Fibroblast of lung (primary cell): ENCODE measurements at regions not wholly inside any gene's neighbourhood (a gene's known extent, or its start where the extent isn't known, plus 50 kb on each side); places are given as distances from the start of the nearest gene placed in this dataset.

ENCODE experiments used
- DNase-seq, 2 donors: peaks; one replicate each; pipeline versions ENCODE4 v3.0.0 to v3.0.0-alpha.2; 2010; ENCODE audit warnings: low read depth in 2 of 2
- H2AFZ ChIP-seq: 2 replicates; pipeline ENCODE4 v1.5.1; 2012; ENCODE audit warnings: low read length, control low read depth, inconsistent platforms
- H3K27ac ChIP-seq: 2 replicates; pipeline ENCODE4 v1.5.1; 2011; ENCODE audit warnings: low read length, control low read depth; ENCODE audit not compliant: insufficient read depth
- H3K27me3 ChIP-seq: 2 replicates; pipeline ENCODE4 v1.5.1; 2011; ENCODE audit warnings: mild to moderate bottlenecking, low read length; ENCODE audit not compliant: control insufficient read depth, insufficient read depth
- H3K36me3 ChIP-seq: 2 replicates; pipeline ENCODE4 v1.5.1; 2011; ENCODE audit warnings: low read length; ENCODE audit not compliant: control insufficient read depth, insufficient read depth
- H3K4me1 ChIP-seq: 2 replicates; pipeline ENCODE4 v1.5.1; 2011; ENCODE audit warnings: low read length; ENCODE audit not compliant: control insufficient read depth, insufficient read depth; ENCODE audit errors: extremely low read depth
- H3K4me2 ChIP-seq: 2 replicates; pipeline ENCODE4 v1.5.1; 2011; ENCODE audit warnings: low read length, control low read depth; ENCODE audit not compliant: insufficient read depth; ENCODE audit errors: extremely low read depth
- H3K4me3 ChIP-seq, 4 experiments: fragments of 200-600 bp in 1 of 4; sonication (generic) in 1 of 4; replicated peaks in 1 of 4; 2 replicates each; pipeline ENCODE4 v1.5.1; 2011 to 2016; ENCODE audit warnings: low read length in 4 of 4, low read depth in 3 of 4, mild to moderate bottlenecking in 3 of 4, control low read depth in 2 of 4, inconsistent platforms in 1 of 4, mixed read lengths in 1 of 4; ENCODE audit not compliant: insufficient read depth in 1 of 4; ENCODE audit errors: control extremely low read depth in 1 of 4
- H3K79me2 ChIP-seq: 2 replicates; pipeline ENCODE4 v1.5.1; 2012; ENCODE audit warnings: mild to moderate bottlenecking, low read length, inconsistent platforms; ENCODE audit not compliant: control insufficient read depth, insufficient read depth
- H3K9ac ChIP-seq: 2 replicates; pipeline ENCODE4 v1.5.1; 2011; ENCODE audit warnings: mild to moderate bottlenecking, low read length, control low read depth; ENCODE audit not compliant: insufficient read depth
- H3K9me3 ChIP-seq: 2 replicates; pipeline ENCODE4 v1.5.1; 2012; ENCODE audit warnings: low read depth, low read length; ENCODE audit not compliant: control insufficient read depth, insufficient read depth
- H4K20me1 ChIP-seq: 2 replicates; pipeline ENCODE4 v1.5.1; 2011; ENCODE audit warnings: low read length; ENCODE audit not compliant: control insufficient read depth, insufficient read depth; ENCODE audit errors: extremely low read depth
- CTCF ChIP-seq, 2 donors: IDR thresholded peaks in 1 of 2; conservative IDR thresholded peaks in 1 of 2; 1 replicate in 1 of 2; 2 replicates in 1 of 2; pipeline ENCODE4 v1.5.1; 2011 to 2012; ENCODE audit warnings: low read length in 2 of 2, control low read depth in 1 of 2, inconsistent platforms in 1 of 2, low read depth in 1 of 2, mild to moderate bottlenecking in 1 of 2
- EZH2 ChIP-seq: IDR thresholded peaks from 2 replicates; pipeline ENCODE4 v1.5.1; 2012; ENCODE audit warnings: low read length, control low read depth, mild to moderate bottlenecking; ENCODE audit errors: missing control alignments

- DNase-seq, result no peak
- no peak for TF ChIP-seq EZH2
- no peak for TF ChIP-seq CTCF (conservative IDR thresholded peaks at IDR 0.05 in 1 of 2, IDR thresholded peaks at IDR 0.05 in 1 of 2; ENCODE audit: low read depth in 1 of 2, low read length in 2 of 2)
- no peak overlapping the region for H3K4me3 ChIP-seq
- no peak overlapping the region for H3K4me2 ChIP-seq
- no peaks in the 10 kb centered on the region for H4K20me1 ChIP-seq
- no peaks in the 10 kb centered on the region for H3K79me2 ChIP-seq
- H3K36me3 ChIP-seq, result no peaks in the 10 kb centered on the region
- no peaks in the 10 kb centered on the region for H3K27me3 ChIP-seq
- H2AFZ ChIP-seq, result no peak overlapping the region
- no peaks in the 10 kb centered on the region for H3K9me3 ChIP-seq
- no peak overlapping the region for H3K27ac ChIP-seq
- no peaks in the 10 kb centered on the region for H3K4me1 ChIP-seq
- H3K9ac ChIP-seq, result no peak overlapping the region
Measured at GRCh38 chr3:34254285-34254684, 455.9 kb downstream of the PDCD6IP start.

- Histone ChIP-seq H3K36me3 (no peaks in the 10 kb centered on the region), H3K27me3 (no peaks in the 10 kb centered on the region), H3K9ac (no peak overlapping the region), H3K9me3 (no peaks in the 10 kb centered on the region), H3K4me3 (no peak overlapping the region), H4K20me1 (no peaks in the 10 kb centered on the region), H2AFZ (no peak overlapping the region), H3K27ac (no peak overlapping the region), H3K4me2 (no peak overlapping the region), H3K79me2 (no peaks in the 10 kb centered on the region), H3K4me1 (no peaks in the 10 kb centered on the region)
- no peak for DNase-seq
- TF ChIP-seq EZH2, result no peak
Measured at GRCh38 chr3:34256021-34256420, 457.6 kb downstream of the PDCD6IP start.

GRCh38 chr3:34256791-34257190 lies 458.4 kb downstream of the PDCD6IP start:
- Histone ChIP-seq H3K9me3 (no peaks in the 10 kb centered on the region), H2AFZ (no peak overlapping the region), H3K27ac (no peak overlapping the region), H3K9ac (no peak overlapping the region), H4K20me1 (no peaks in the 10 kb centered on the region), H3K27me3 (no peaks in the 10 kb centered on the region), H3K4me3 (no peak overlapping the region), H3K36me3 (no peaks in the 10 kb centered on the region), H3K4me1 (no peaks in the 10 kb centered on the region), H3K79me2 (no peaks in the 10 kb centered on the region), H3K4me2 (no peak overlapping the region)
- no peak for TF ChIP-seq EZH2
- TF ChIP-seq CTCF (conservative IDR thresholded peaks at IDR 0.05 in 1 of 2, IDR thresholded peaks at IDR 0.05 in 1 of 2; ENCODE audit: low read depth in 1 of 2, low read length in 2 of 2), result no peak
- DNase-seq, result no peak
